HCT116 (cell line): ENCODE measurements at regions not wholly inside any gene's neighbourhood (a gene's known extent, or its start where the extent isn't known, plus 50 kb on each side); places are given as distances from the start of the nearest gene placed in this dataset.

Experiments used
- ATAC-seq: fragments of 200-7000 bp; cut with Tn5 transposase; 2 replicates; pipeline ENCODE4 v1.9.1; 2020; ENCODE audit warnings: mild to moderate bottlenecking, moderate library complexity
- BruUV-seq: library from RNA; stranded (reverse); fragments of 400-500 nt; replicated peaks from 2 replicates; lab custom pipeline; 2021; lab: Mats Ljungman, UMichigan
- CTCF ChIA-PET: fragments of 300-600 bp; sonication (Branson Sonifier 250); formaldehyde crosslinking; loops from one replicate; lab custom pipeline; 2021; ENCODE audit warnings: antibody characterized with exemption; lab: Charles Lee
- POLR2A ChIA-PET: fragments of 300-600, 350-600 bp; sonication (Branson Sonifier 250); formaldehyde crosslinking; loops from one replicate; lab custom pipeline; 2021; ENCODE audit warnings: antibody characterized with exemption; lab: Charles Lee
- RAD21 ChIA-PET, 2 experiments: fragments of 300-600 bp; sonication (Branson Sonifier 250); formaldehyde crosslinking; loops; one replicate each; lab custom pipeline; 2023; ENCODE audit warnings: low total read pairs in 2 of 2; ENCODE audit not compliant: uncharacterized antibody in 2 of 2, unreplicated experiment in 2 of 2, low non-redundant PET in 1 of 2; lab: Charles Lee
- DNase-seq: peaks from one replicate; pipeline ENCODE4 v3.0.0-alpha.2; 2010; ENCODE audit warnings: low read depth, low spot score
- H2AFZ ChIP-seq: fragments of 200-600 bp; shearing (Covaris generic), sonication (generic); 2 replicates; pipeline ENCODE4 v1.6.1; 2017; ENCODE audit warnings: low read depth, mixed run types, mixed read lengths, antibody characterized with exemption, low read length; ENCODE audit not compliant: poor library complexity, severe bottlenecking
- H3K27ac ChIP-seq: 2 replicates; pipeline ENCODE4 v1.5.1; 2012; ENCODE audit warnings: low read depth, low read length
- H3K27me3 ChIP-seq: fragments of 200-600 bp; sonication (generic); 2 replicates; pipeline ENCODE4 v1.6.1; 2016; ENCODE audit warnings: mixed run types, low read length, mixed read lengths; ENCODE audit not compliant: insufficient read depth
- H3K36me3 ChIP-seq, 2 experiments: fragments of 200-500 bp in 1 of 2; fragments of 200-600 bp in 1 of 2; sonication (Bioruptor generic) in 1 of 2; sonication (generic) in 1 of 2; 2 replicates each; pipeline versions ENCODE4 v1.5.1 to v1.6.1; 2014 to 2016; ENCODE audit warnings: low read length in 2 of 2, inconsistent platforms in 1 of 2, mixed read lengths in 1 of 2, mixed run types in 1 of 2; ENCODE audit not compliant: insufficient read depth in 2 of 2, control insufficient read depth in 1 of 2
- H3K4me1 ChIP-seq, 2 experiments: fragments of 200-600 bp in 1 of 2; sonication (generic) in 1 of 2; 2 replicates each; pipeline versions ENCODE4 v1.5.1 to v1.6.1; 2012 to 2017; ENCODE audit warnings: low read length in 2 of 2, inconsistent platforms in 1 of 2, mild to moderate bottlenecking in 1 of 2, mixed read lengths in 1 of 2, mixed run types in 1 of 2, moderate library complexity in 1 of 2; ENCODE audit not compliant: insufficient read depth in 2 of 2, control insufficient read depth in 1 of 2
- H3K4me2 ChIP-seq: fragments of 200-600 bp; sonication (generic); 2 replicates; pipeline ENCODE4 v1.6.1; 2017; ENCODE audit warnings: mixed run types, low read length, mixed read lengths
- H3K4me3 ChIP-seq, 2 experiments: fragments of 200-600 bp in 1 of 2; sonication (generic) in 1 of 2; replicated peaks in 1 of 2; 2 replicates each; pipeline ENCODE4 v1.5.1; 2011 to 2016; ENCODE audit warnings: low read length in 2 of 2, control low read depth in 1 of 2, low read depth in 1 of 2, mild to moderate bottlenecking in 1 of 2, mixed read lengths in 1 of 2, mixed run types in 1 of 2
- H3K79me2 ChIP-seq: fragments of 200-600 bp; sonication (generic); 2 replicates; pipeline ENCODE4 v1.6.1; 2017; ENCODE audit warnings: mild to moderate bottlenecking, mixed run types, low read length, moderate library complexity, mixed read lengths; ENCODE audit not compliant: insufficient read depth
- H3K9ac ChIP-seq: fragments of 200-600 bp; sonication (generic); 2 replicates; pipeline ENCODE4 v1.6.1; 2016; ENCODE audit warnings: low read length, mixed read lengths
- H3K9me2 ChIP-seq: fragments of 200-600 bp; sonication (generic), shearing (Covaris generic); 2 replicates; pipeline ENCODE4 v1.6.1; 2017; ENCODE audit warnings: mixed run types, mild to moderate bottlenecking, moderate library complexity; ENCODE audit not compliant: insufficient read depth
- H3K9me3 ChIP-seq, 2 experiments: fragments of 200-500 bp in 1 of 2; fragments of 200-600 bp in 1 of 2; sonication (Bioruptor generic) in 1 of 2; sonication (generic) in 1 of 2; 2 replicates each; pipeline ENCODE4 v1.6.1; 2014 to 2017; ENCODE audit warnings: low read length in 2 of 2, mixed read lengths in 2 of 2, inconsistent platforms in 1 of 2, low read depth in 1 of 2, mild to moderate bottlenecking in 1 of 2, mixed run types in 1 of 2, moderate library complexity in 1 of 2; ENCODE audit not compliant: control insufficient read depth in 1 of 2, insufficient read depth in 1 of 2
- H4K20me1 ChIP-seq: fragments of 200-600 bp; sonication (generic), shearing (Covaris generic); 2 replicates; pipeline ENCODE4 v1.6.1; 2017; ENCODE audit warnings: mixed run types, mild to moderate bottlenecking, moderate library complexity; ENCODE audit not compliant: insufficient read depth
- CBX3 ChIP-seq: IDR thresholded peaks from 2 replicates; pipeline ENCODE4 v1.6.1; 2012; ENCODE audit warnings: low read depth
- EGR1 ChIP-seq: IDR thresholded peaks from 2 replicates; pipeline ENCODE4 v1.6.1; 2012; ENCODE audit warnings: low read depth
- EZH2 ChIP-seq: fragments of 200-600 bp; sonication (generic); IDR thresholded peaks from 2 replicates; pipeline ENCODE4 v1.6.1; 2017; ENCODE audit warnings: antibody characterized with exemption, mixed run types
- SRF ChIP-seq: IDR thresholded peaks from 2 replicates; pipeline ENCODE4 v1.6.1; 2012; ENCODE audit warnings: low read depth
- ZFX ChIP-seq: fragments of 450-650 bp; IDR thresholded peaks from 2 replicates; pipeline ENCODE4 v1.6.1; 2017
- intact Hi-C: fragments of 100-400 bp; cut with micrococcal nuclease; formaldehyde crosslinking; loops from 2 replicates; pipeline ENCODE4 v1.10.0; 2022

- intact Hi-C loops, result no loop called here
These were observed 719.4 kb downstream of the DIAPH3 start for GRCh38 chr13:59444210-59444857.

GRCh38 chr13:59445812-59446211 lies 717.9 kb downstream of the DIAPH3 start:
- ATAC-seq (no peak), DNase-seq (no peak)
- POLR2A ChIA-PET, result no interaction called here
- H4K20me1 ChIP-seq, result no peaks in the 10 kb centered on the region
- H3K9ac ChIP-seq, result no peak overlapping the region
- H3K4me2 ChIP-seq, result no peak overlapping the region
- no peaks in the 10 kb centered on the region for H3K4me1 ChIP-seq
- no peak overlapping the region for H3K27ac ChIP-seq
- intact Hi-C loops, result no loop called here
- no TSS peak for BruUV-seq
- TF ChIP-seq SRF (no peak), EGR1 (no peak), EZH2 (no peak), ZFX (no peak), CBX3 (no peak)
- TF ChIP-seq, all 23 proteins: peak for 0
- no peaks in the 10 kb centered on the region for H3K9me3 ChIP-seq
- ChIA-PET CTCF (no interaction called here), RAD21 (no interaction called here)
- no peaks in the 10 kb centered on the region for H3K36me3 ChIP-seq
- no peak overlapping the region for H3K4me3 ChIP-seq
- no peak overlapping the region for H2AFZ ChIP-seq
- H3K79me2 ChIP-seq, result no peaks in the 10 kb centered on the region
- H3K27me3 ChIP-seq, result no peaks in the 10 kb centered on the region
- H3K9me2 ChIP-seq, result no peaks in the 10 kb centered on the region

More at GRCh38 chr13:59444210-59444857, 719.4 kb downstream of the DIAPH3 start:
- no TSS peak for BruUV-seq
- no peak overlapping the region for H3K27ac ChIP-seq
- H3K9ac ChIP-seq, result no peak overlapping the region
- no peaks in the 10 kb centered on the region for H3K4me1 ChIP-seq
- H3K27me3 ChIP-seq, result no peaks in the 10 kb centered on the region
- TF ChIP-seq CBX3, result no peak
- TF ChIP-seq, all 23 proteins: peak for 0
- Histone ChIP-seq H3K79me2 (no peaks in the 10 kb centered on the region), H4K20me1 (no peaks in the 10 kb centered on the region), H3K4me2 (no peak overlapping the region), H3K9me3 (no peaks in the 10 kb centered on the region), H2AFZ (no peak overlapping the region), H3K4me3 (no peak overlapping the region), H3K9me2 (no peaks in the 10 kb centered on the region), H3K36me3 (no peaks in the 10 kb centered on the region)
- ATAC-seq (no peak), DNase-seq (no peak)
- ChIA-PET CTCF (no interaction called here), POLR2A (no interaction called here), RAD21 (no interaction called here)
